ENCODE measurements at regions not wholly inside any gene's neighbourhood (a gene's known extent, or its start where the extent isn't known, plus 50 kb on each side); places are given as distances from the start of the nearest gene placed in this dataset.

DNA sequence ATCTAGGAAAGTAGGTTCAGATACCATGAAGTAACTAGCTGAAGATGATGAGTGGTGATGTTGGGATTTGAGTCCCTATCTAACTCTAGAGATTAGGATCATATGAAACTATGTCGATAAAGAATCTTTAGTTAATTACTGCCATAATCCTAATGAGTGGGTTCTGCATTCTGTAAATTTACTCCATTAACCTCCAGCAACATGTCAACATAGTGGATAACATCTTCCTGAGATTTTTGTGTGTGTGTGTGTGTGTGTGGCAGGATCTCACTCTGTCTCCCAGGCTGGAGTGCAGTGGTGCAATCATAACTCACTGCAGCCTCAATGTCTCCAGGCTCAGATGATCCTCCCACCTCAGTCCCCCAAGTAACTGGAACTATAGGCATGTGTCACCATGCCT lies 272.9 kb upstream of the DPH6 start:
- TF ChIP-seq, protein P1, sequence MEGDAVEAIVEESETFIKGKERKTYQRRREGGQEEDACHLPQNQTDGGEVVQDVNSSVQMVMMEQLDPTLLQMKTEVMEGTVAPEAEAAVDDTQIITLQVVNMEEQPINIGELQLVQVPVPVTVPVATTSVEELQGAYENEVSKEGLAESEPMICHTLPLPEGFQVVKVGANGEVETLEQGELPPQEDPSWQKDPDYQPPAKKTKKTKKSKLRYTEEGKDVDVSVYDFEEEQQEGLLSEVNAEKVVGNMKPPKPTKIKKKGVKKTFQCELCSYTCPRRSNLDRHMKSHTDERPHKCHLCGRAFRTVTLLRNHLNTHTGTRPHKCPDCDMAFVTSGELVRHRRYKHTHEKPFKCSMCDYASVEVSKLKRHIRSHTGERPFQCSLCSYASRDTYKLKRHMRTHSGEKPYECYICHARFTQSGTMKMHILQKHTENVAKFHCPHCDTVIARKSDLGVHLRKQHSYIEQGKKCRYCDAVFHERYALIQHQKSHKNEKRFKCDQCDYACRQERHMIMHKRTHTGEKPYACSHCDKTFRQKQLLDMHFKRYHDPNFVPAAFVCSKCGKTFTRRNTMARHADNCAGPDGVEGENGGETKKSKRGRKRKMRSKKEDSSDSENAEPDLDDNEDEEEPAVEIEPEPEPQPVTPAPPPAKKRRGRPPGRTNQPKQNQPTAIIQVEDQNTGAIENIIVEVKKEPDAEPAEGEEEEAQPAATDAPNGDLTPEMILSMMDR (IDR thresholded peaks at IDR 0.05), result no peak
- TF ChIP-seq ZFX (IDR thresholded peaks at IDR 0.05; ENCODE audit: borderline replicate concordance), result no peak

All from 22Rv1 (cell line).